Stomach (tissue), 8 donors: ENCODE measurements at regions not wholly inside any gene's neighbourhood (a gene's known extent, or its start where the extent isn't known, plus 50 kb on each side); places are given as distances from the start of the nearest gene placed in this dataset.

Experiments used
- DNase-seq, 2 donors: peaks; one replicate each; pipeline versions ENCODE4 v3.0.0 to v3.0.0-alpha.2; 2013 to 2019
- H3K27ac ChIP-seq, 5 donors: fragments of 200-600 bp in 4 of 5; sonication (generic) in 4 of 5; one replicate each; pipeline ENCODE4 v1.5.1; 2013 to 2019; ENCODE audit warnings: mild to moderate bottlenecking in 1 of 5, moderate library complexity in 1 of 5
- H3K27me3 ChIP-seq, 3 donors: fragments of 200-600 bp; sonication (generic); one replicate each; pipeline ENCODE4 v1.5.1; 2017 to 2019; ENCODE audit warnings: mixed run types in 1 of 3
- H3K36me3 ChIP-seq, 4 donors: fragments of 200-600 bp; sonication (generic); 1 replicate in 3 of 4; 2 replicates in 1 of 4; pipeline ENCODE4 v1.5.1; 2016 to 2019
- H3K4me1 ChIP-seq, 4 donors: fragments of 200-600 bp; sonication (generic); one replicate each; pipeline ENCODE4 v1.5.1; 2016 to 2019
- H3K4me3 ChIP-seq, 4 donors: fragments of 200-600 bp; sonication (generic) in 3 of 4; one replicate each; pipeline ENCODE4 v1.5.1; 2016 to 2019; ENCODE audit warnings: mild to moderate bottlenecking in 1 of 4
- H3K9me3 ChIP-seq, 4 donors: fragments of 200-600 bp; sonication (generic); one replicate each; pipeline ENCODE4 v1.5.1; 2016 to 2019
- CTCF ChIP-seq, 7 experiments: fragments of 450-650 bp in 4 of 7; fragments of 200-600 bp in 3 of 7; sonication (generic) in 3 of 7; IDR thresholded peaks; one replicate each; pipeline ENCODE4 v1.5.1; 2016 to 2019; ENCODE audit warnings: antibody characterized with exemption in 7 of 7, control low read depth in 2 of 7, mild to moderate bottlenecking in 1 of 7
- EP300 ChIP-seq: sonication (generic); formaldehyde crosslinking; IDR thresholded peaks from one replicate; pipeline ENCODE4 v1.6.1; 2017; ENCODE audit warnings: antibody characterized with exemption
- POLR2A ChIP-seq, 4 donors: fragments of 450-650 bp; IDR thresholded peaks; one replicate each; pipeline ENCODE4 v1.6.1; 2016; ENCODE audit warnings: antibody characterized with exemption in 4 of 4, control low read depth in 2 of 4, mild to moderate bottlenecking in 1 of 4, moderate library complexity in 1 of 4
- POLR2AphosphoS5 ChIP-seq, 3 donors: sonication (generic); formaldehyde crosslinking; IDR thresholded peaks; one replicate each; pipeline ENCODE4 v1.6.1; 2016; ENCODE audit warnings: antibody characterized with exemption in 3 of 3
- WGBS, 5 donors: extraction: QIAGEN DNeasy Blood & Tissue Kit in 3 of 5; methylation state at CpG; one replicate each; pipeline versions ENCODE4 v1.1.5 to v1.1.7; 2013 to 2018; 5-methylcytosine and 5-hydroxymethylcytosine counted together
- intact Hi-C: fragments of 100-400 bp; cut with DNase I; formaldehyde crosslinking; loops from one replicate; pipeline ENCODE4 v1.15.1; 2023; ENCODE audit warnings: low total_unique reads
- donor health status: healthy with polysubstance abuse.
- donor health status: Bipolar disorder and iron deficiency.
- donor health status: healthy.

DNA sequence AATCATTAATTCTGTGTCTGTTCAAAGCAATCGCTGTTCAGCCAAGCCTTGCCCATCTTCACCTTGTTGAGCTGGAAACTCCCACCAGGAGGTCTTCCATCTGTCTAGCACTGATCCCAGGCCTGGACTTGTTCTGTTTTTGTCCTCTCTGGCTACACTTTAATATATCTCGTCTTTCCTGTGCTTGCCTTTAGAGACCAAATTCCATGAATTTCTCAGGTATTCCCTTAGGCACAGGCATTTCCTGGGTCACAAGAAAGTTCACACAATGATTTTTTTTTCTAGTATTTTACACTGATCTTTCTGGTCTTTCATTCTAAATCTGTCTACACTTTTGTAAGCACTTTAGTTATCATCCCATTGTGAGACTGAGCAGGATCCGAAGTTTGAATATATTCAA, 116.4 kb upstream of the CCND2 start:
- Histone ChIP-seq H3K27me3 (no peaks in the 10 kb centered on the region), H3K4me3 (no peak overlapping the region), H3K27ac (no peak overlapping the region), H3K4me1 (no peaks in the 10 kb centered on the region), H3K36me3 (no peaks in the 10 kb centered on the region), H3K9me3 (no peaks in the 10 kb centered on the region)
- TF ChIP-seq POLR2AphosphoS5 (IDR thresholded peaks at IDR 0.05) (no peak), CTCF (IDR thresholded peaks at IDR 0.05) (no peak), EP300 (no peak), POLR2A (IDR thresholded peaks at IDR 0.05) (no peak)
- no peak for DNase-seq
- 73 to 89% (median 80%) methylated on average over 3 of the region's 3 CpGs for WGBS, 5 donors
- intact Hi-C loops: no loop called here

GRCh38 chr12:4156317-4156716, 117.2 kb upstream of the CCND2 start:
- intact Hi-C loops: no loop called here

DNA sequence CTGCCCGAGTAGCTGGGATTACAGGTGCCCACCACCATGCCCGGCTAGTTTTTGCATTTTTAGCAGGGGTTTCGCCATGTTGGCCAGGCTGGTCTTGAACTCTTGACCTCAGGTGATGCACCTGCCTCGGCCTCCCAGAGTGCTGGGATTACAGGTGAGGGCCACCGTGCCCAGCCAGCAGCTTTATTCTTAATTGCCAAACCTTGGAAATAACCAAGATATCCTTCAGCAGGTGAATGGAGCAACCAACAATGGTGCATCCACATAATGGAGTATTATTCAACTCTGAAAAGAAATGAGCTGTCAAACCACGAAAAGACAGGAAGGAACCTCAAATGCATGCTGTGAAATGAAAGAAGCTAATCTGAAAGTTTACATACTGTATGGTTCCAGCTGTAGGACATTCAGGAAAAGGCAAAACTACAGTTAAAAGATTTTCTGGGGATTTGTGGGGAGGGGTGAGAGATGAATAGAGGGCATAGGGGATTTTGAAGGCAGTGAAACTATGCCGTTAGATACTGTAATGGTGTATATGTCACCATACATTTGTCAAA, 118.8 kb upstream of the CCND2 start:
- no peak overlapping the region for H3K4me3 ChIP-seq
- DNase-seq: no peak
- TF ChIP-seq POLR2AphosphoS5 (IDR thresholded peaks at IDR 0.05) (no peak), EP300 (no peak), POLR2A (IDR thresholded peaks at IDR 0.05) (no peak), CTCF (IDR thresholded peaks at IDR 0.05) (no peak)
- no peaks in the 10 kb centered on the region for H3K4me1 ChIP-seq
- no peaks in the 10 kb centered on the region for H3K9me3 ChIP-seq
- H3K36me3 ChIP-seq: no peaks in the 10 kb centered on the region
- WGBS, 5 donors: 83 to 89% (median 85%) methylated on average over 7 of the region's 7 CpGs
- H3K27ac ChIP-seq: no peak overlapping the region
- no peaks in the 10 kb centered on the region for H3K27me3 ChIP-seq
- intact Hi-C loops: no loop called here

More at GRCh38 chr12:4156317-4156716, 117.2 kb upstream of the CCND2 start:
- WGBS, 5 donors: 79 to 94% (median 86%) methylated on average over 2 of the region's 2 CpGs
- DNase-seq: no peak
- Histone ChIP-seq H3K27ac (no peak overlapping the region), H3K27me3 (no peaks in the 10 kb centered on the region), H3K36me3 (no peaks in the 10 kb centered on the region), H3K4me3 (no peak overlapping the region), H3K4me1 (no peaks in the 10 kb centered on the region), H3K9me3 (no peaks in the 10 kb centered on the region)
- TF ChIP-seq POLR2AphosphoS5 (IDR thresholded peaks at IDR 0.05): no peak
- no peak for TF ChIP-seq EP300
- no peak for TF ChIP-seq POLR2A (IDR thresholded peaks at IDR 0.05)
- no peak for TF ChIP-seq CTCF (IDR thresholded peaks at IDR 0.05)

- no peak for TF ChIP-seq CTCF (IDR thresholded peaks at IDR 0.05)
- TF ChIP-seq POLR2AphosphoS5 (IDR thresholded peaks at IDR 0.05): no peak
- no peak for TF ChIP-seq EP300
- TF ChIP-seq POLR2A (IDR thresholded peaks at IDR 0.05): no peak
- 36 to 59% (median 51%) methylated on average over 3 of the region's 3 CpGs for WGBS, 5 donors
- Histone ChIP-seq H3K4me3 (no peak overlapping the region), H3K27ac (no peak overlapping the region), H3K4me1 (no peaks in the 10 kb centered on the region), H3K36me3 (no peaks in the 10 kb centered on the region), H3K27me3 (no peaks in the 10 kb centered on the region), H3K9me3 (no peaks in the 10 kb centered on the region)
- intact Hi-C loops: no loop called here
- peak in 1 of 2 donors; percentile 46 for DNase-seq
Measured at GRCh38 chr12:4153343-4153892, 120.1 kb upstream of the CCND2 start.
